OCI-LY7 (cell line): ENCODE measurements at regions not wholly inside any gene's neighbourhood (a gene's known extent, or its start where the extent isn't known, plus 50 kb on each side); places are given as distances from the start of the nearest gene placed in this dataset.

ENCODE experiments used
- EZH2phosphoT487 ChIP-seq: fragments of 200-600 bp; sonication (generic); IDR thresholded peaks from 2 replicates; pipeline ENCODE4 v1.6.1; 2018; ENCODE audit warnings: low read depth, borderline replicate concordance, mild to moderate bottlenecking, mixed run types, antibody characterized with exemption, low read length, moderate library complexity, mixed read lengths
- TF ChIP-seq, protein P1 (sequence below): fragments of 200-600 bp; sonication (generic); conservative IDR thresholded peaks from 2 replicates; pipeline ENCODE4 v1.5.1; 2014; ENCODE audit warnings: mild to moderate bottlenecking, antibody characterized with exemption, low read length, moderate library complexity, mixed read lengths

DNA sequence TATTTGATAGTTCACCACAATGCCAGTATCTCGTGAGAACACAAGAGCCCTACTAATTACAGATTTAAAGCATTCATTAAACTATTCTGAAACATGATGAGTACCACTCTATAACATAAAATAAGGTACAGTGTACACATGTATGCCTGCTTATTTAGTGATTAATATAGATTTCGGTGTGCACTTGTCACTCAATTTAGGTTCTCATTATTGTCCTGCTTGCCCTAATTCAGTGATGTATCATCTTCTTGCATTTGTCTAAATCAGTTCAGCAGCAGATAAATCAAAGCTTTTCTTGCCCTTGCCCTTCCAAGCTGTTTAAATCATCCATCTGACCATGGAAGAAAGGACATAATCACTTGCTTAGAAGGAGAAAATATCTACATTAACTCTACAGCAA is 359.7 kb downstream of the GXYLT1 start:
- TF ChIP-seq, protein P1, sequence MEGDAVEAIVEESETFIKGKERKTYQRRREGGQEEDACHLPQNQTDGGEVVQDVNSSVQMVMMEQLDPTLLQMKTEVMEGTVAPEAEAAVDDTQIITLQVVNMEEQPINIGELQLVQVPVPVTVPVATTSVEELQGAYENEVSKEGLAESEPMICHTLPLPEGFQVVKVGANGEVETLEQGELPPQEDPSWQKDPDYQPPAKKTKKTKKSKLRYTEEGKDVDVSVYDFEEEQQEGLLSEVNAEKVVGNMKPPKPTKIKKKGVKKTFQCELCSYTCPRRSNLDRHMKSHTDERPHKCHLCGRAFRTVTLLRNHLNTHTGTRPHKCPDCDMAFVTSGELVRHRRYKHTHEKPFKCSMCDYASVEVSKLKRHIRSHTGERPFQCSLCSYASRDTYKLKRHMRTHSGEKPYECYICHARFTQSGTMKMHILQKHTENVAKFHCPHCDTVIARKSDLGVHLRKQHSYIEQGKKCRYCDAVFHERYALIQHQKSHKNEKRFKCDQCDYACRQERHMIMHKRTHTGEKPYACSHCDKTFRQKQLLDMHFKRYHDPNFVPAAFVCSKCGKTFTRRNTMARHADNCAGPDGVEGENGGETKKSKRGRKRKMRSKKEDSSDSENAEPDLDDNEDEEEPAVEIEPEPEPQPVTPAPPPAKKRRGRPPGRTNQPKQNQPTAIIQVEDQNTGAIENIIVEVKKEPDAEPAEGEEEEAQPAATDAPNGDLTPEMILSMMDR: no peak
- no peak for TF ChIP-seq EZH2phosphoT487
